ENCODE measurements at regions not wholly inside any gene's neighbourhood (a gene's known extent, or its start where the extent isn't known, plus 50 kb on each side); places are given as distances from the start of the nearest gene placed in this dataset.

DNA sequence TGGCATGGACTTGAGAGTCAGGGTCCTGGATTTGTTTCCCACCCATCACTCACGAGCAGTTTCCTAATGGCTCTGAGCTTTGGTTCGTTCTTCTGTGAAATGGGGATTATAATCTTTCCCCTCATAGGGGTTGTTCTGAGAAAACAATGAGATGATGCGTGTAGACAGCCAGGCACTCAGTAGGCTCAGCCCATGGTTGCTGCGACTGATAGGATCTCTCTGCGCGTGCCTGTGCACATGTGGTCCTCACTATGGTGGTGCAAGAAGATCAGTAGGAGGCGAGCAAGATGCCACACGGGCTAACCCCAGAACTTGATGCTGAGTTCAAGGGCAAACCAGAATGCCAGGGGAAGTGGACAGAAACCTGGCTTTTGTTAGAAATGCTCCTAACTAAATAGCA, 153.5 kb upstream of the KCNG1 start:
- ChIA-PET POLR2A (interaction anchor here (2.0 kb wide), 1 partner anchor 10 kb away, joined by 6 read pairs; no protein-coding TSS in a partner anchor), CTCF (ENCODE audit: low intra/inter-chr PET ratio) (no interaction called here)
- in situ Hi-C loops (cut with MboI), result no loop called here
- Histone ChIP-seq H4K20me1 (replicated peaks; ENCODE audit: control insufficient read depth, insufficient read depth, low read length) (no peaks in the 10 kb centered on the region), H3K79me2 (ENCODE audit: control insufficient read depth, insufficient read depth, low read length) (no peaks in the 10 kb centered on the region), H3K27ac (ENCODE audit: extremely low read depth, low read depth, low read length) (no peak overlapping the region), H3K27me3 (ENCODE audit: control insufficient read depth in 2 of 2, insufficient read depth in 2 of 2, low read length in 2 of 2) (peaks cover 9 to 23% of the 10 kb centered on the region in 2 experiments; a peak in 4 of 5 replicates), H2AFZ (ENCODE audit: low read depth, low read length) (no peak overlapping the region), H3K4me3 (no peak overlapping the region), H3K9me1 (ENCODE audit: control insufficient read depth, insufficient read depth, low read length) (no peaks in the 10 kb centered on the region), H3K4me2 (ENCODE audit: insufficient read depth, low read length) (no peak overlapping the region), H3K9me3 (replicated peaks; ENCODE audit: control insufficient read depth, insufficient read depth, low read depth, low read length) (no peaks in the 10 kb centered on the region), H3K4me1 (replicated peaks in 1 of 2; ENCODE audit: control insufficient read depth in 2 of 2, insufficient read depth in 2 of 2, low read length in 2 of 2) (no peaks in the 10 kb centered on the region; a peak in 1 of 5 replicates), H3K9ac (ENCODE audit: insufficient read depth in 1 of 2, low read depth in 2 of 2, low read length in 2 of 2) (no peak overlapping the region), H3K36me3 (ENCODE audit: control insufficient read depth, insufficient read depth, low read length) (no peaks in the 10 kb centered on the region)
- BruUV-seq (replicated peaks), result no TSS peak
- ATAC-seq, result no peak
- TF ChIP-seq KAT2B (IDR thresholded peaks at IDR 0.05; ENCODE audit: low read depth, low read length) (no peak), SIX5 (IDR thresholded peaks at IDR 0.05; ENCODE audit: borderline replicate concordance in 1 of 2, insufficient read depth in 1 of 2, low read depth in 1 of 2, low read length in 2 of 2) (no peak), POLR2B (IDR thresholded peaks at IDR 0.05; ENCODE audit: low read depth, partially characterized antibody) (no peak), NCOA1 (IDR thresholded peaks at IDR 0.05; ENCODE audit: low read depth) (no peak), CREB5 (CRISPR knock-in tag; IDR thresholded peaks at IDR 0.05) (no peak), MEIS2 (IDR thresholded peaks at IDR 0.05; ENCODE audit: partially characterized antibody) (no peak), IRF2 (CRISPR knock-in tag; IDR thresholded peaks at IDR 0.05) (no peak), BHLHE40 (IDR thresholded peaks at IDR 0.05; ENCODE audit: low read length) (no peak), ZNF609 (CRISPR knock-in tag; IDR thresholded peaks at IDR 0.05; ENCODE audit: borderline replicate concordance) (no peak), CREB3 (tag; conservative IDR thresholded peaks at IDR 0.05; ENCODE audit: low read depth) (no peak)
- intact Hi-C loops (cut with micrococcal nuclease), result no loop called here
- WGBS (ENCODE audit: insufficient coverage, low coverage, missing lambda C conversion rate), result 0% methylated on average over 8 of the region's 8 CpGs
- no peak for FAIRE-seq
- DNase-seq (ENCODE audit: extremely low read depth in 1 of 4, low spot score in 3 of 4), result no peak

All from K562 (cell line).